ENCODE measurements at regions not wholly inside any gene's neighbourhood (a gene's known extent, or its start where the extent isn't known, plus 50 kb on each side); places are given as distances from the start of the nearest gene placed in this dataset.
"Not testable (repeated sequence)": the region's sequence is repeated elsewhere in the genome, so short reads cannot be mapped to it uniquely, and the experiment has no call there.

GRCh38 chr5:124199893-124200292 lies 546.5 kb downstream of the ZNF608 start:
- no peak for FAIRE-seq

DNA sequence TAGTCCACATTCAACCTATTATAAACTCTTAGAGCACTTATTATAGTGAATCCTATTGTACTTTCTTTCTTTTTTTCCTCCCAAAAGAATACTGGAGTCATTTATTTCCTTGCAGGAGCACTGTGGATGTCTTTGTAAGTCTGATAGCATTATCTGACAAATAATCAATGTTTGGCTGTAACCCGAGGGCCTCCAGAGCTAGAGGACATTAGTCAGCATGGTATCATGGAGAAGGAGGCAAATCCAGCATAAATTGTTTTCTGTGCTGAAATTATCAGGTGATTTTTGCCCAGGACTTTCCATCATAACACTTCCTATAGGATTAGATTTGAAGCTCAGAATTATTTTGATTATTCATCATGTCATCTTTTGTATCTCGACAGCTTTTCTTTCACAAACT lies 551.0 kb downstream of the ZNF608 start:
- no peak for FAIRE-seq

DNA sequence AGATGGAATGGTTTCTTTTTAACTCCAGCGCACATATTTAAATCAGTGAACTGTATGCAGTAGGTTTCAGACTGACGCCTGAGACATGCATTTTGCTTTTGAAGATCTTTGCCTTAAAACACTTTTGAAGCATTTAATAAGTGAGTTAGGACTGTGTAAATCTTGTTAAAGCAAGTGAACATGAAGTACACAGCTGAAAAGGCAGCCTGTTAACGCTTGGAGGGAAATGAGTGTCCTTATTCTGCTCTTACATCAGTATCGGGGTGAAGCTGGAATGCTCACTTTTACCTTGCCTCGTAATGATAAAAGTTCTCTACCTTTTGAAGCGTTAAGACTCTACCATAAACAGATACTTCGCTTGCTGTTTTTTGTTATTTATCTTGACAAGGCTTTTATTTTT lies 552.2 kb downstream of the ZNF608 start:
- FAIRE-seq, result no peak

DNA sequence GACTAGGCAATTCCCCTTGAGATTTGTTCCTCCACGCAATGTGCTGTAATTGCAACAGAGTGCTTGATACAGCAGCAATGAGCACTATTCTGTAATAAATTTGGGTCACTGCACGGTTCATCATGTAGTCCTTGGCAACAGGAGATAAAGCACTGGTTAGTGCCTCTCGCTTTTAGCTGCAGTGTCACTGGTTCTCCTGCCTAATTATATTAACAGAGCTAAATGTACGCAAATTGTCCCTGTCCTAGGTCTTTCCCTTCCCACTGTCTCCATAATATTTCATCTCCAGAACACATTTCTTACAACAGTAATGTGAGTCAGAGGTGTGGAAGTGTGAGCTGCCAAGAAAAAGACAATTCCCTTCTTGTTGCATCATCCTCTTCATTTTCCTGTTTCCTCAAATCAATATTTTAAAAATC lies 553.1 kb downstream of the ZNF608 start:
- no peak for FAIRE-seq

DNA sequence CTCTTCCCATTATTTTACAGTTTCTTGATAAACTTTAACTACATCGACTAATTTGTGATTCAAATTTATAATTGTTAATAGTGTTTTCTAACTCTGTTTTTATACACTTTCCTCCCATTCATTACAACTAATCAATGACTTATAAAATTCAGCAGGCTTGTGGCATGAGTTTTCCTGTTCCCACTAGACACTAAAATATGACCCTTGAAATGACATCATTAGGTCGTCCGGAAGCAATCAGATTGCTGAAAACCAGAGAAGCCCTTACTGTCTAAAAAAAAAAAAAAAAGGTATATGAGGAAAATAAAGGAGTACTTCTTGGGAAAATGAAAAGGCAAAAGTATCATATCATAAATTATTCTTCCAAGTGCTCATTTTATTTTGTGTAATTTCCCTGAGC lies 553.7 kb downstream of the ZNF608 start:
- FAIRE-seq, result no peak

- FAIRE-seq, result no peak
Measured at GRCh38 chr5:124185716-124186115, 560.7 kb downstream of the ZNF608 start.

- no peak for FAIRE-seq
Measured at GRCh38 chr5:124182133-124182532, 564.3 kb downstream of the ZNF608 start.

DNA sequence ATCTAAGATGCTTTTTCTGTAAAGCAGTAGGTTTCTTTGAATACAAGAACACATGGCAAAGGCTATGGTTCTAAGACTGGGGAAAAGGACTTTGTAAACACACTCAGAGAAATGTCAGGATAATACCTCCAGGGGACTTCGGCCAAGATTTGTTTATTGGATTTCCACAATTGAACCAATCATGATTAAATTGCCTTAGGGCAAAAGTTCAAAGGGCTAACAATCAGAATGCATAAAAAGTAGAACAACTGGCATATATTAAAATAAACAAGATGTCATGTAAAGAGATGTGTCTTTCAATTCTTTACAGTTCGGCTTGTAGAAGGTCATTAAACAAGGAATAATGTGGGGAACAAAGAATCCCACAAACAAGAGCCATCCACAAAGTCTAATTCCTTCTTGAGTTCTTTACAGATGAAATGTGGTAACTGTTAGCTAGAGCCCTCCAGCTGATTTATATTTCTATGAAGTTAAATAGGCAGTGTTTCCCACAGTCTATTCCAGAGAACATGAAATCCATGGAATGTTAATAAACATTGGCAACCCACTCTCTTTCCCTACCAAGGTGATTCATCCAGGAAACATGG lies 565.5 kb downstream of the ZNF608 start:
- no peak for FAIRE-seq

- FAIRE-seq, result no peak
Measured at GRCh38 chr5:124180299-124180874, 566.1 kb downstream of the ZNF608 start.

GRCh38 chr5:124179819-124180218 lies 566.6 kb downstream of the ZNF608 start:
- FAIRE-seq, result no peak

GRCh38 chr5:124178050-124178449 lies 568.4 kb downstream of the ZNF608 start:
- FAIRE-seq, result no peak

DNA sequence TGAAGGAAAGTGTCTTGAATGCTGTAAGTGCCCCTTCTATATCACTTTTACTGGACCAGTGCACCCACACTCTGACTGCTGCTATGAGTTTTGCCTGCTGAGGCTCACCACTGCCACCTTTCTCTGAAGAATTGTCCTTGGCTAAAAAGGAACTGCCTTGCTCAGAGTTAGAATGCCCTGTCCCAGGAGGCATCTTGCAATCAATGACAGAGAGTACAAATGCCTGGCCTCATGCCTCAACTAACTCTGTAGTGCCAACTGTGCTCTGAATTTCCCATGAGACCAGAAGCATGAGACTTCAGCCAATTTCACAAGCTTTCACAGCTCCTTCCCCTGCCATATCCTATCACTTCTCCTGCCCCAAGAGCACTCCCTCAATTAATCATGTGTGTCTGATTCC lies 569.7 kb downstream of the ZNF608 start:
- FAIRE-seq, result no peak

GRCh38 chr5:124173386-124173785 lies 573.1 kb downstream of the ZNF608 start:
- no peak for FAIRE-seq

DNA sequence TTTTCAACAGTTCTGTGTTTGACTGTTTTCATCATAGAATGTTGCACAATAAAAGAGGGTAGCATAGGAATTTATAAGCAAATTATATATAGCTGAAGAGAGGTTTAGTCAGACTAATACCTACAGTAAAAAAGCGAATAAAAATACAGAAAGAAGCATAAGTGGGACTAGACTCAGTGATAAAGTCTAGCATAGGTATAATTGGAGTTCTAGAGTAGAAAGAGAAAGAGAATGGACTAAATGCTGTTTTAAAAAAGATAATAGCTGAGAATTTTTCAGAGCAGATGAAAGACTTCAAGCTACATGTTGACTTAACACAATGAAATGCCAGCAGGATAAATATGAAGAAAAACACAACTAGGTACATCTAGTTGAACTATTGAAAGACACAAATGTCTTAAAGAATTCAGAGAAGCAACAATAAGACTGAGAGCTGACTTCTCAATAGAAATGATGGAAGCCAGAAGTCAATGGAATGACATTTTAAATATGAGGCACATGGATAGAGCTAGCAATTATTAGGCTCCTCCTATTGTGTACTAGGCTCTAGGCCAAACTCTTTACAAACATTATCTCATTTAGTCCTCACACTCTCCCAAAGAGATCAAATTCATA lies 573.9 kb downstream of the ZNF608 start:
- FAIRE-seq, result no peak

GRCh38 chr5:124168093-124168492 lies 578.3 kb downstream of the ZNF608 start:
- FAIRE-seq, result not testable (repeated sequence)

- no peak for FAIRE-seq
Measured at GRCh38 chr5:124162767-124163532, 583.5 kb downstream of the ZNF608 start.

DNA sequence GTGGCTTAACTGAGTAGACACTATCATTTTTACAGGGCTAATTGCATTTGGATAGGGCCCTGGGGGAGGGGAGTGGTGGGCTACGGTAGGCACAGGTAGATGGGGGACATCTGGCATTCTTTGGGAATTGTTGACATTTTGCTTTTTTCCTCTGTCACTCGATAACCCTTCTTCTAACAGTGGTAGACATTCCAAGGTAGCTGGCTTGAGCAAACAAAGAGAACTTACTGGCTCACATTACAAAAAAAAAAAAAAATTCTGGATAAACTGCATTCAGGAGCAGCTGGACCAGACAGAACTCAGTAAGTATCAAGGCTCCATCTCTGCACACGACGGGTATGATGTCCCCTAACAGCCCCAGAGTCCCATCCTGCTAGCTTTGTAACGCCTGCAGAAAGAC lies 585.2 kb downstream of the ZNF608 start:
- FAIRE-seq, result no peak

DNA sequence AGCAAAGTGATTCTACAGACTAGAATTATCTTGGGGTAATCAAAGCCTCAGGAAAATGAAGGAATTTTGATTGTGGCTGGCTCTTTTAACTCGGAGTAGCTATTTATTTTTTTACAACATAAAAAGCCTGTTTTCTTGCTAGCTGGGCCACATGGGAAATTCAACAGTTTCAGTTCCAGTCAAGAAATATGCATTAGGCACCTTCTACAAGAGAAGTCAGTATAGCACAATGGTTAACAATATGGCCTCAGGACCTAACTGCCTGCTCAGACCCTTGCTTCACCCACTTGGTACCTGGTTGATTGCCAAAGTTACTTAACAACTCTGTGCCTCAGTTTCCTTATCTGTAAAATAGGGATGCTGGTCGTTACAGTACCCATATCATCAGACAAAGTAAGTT lies 586.2 kb downstream of the ZNF608 start:
- no peak for FAIRE-seq

DNA sequence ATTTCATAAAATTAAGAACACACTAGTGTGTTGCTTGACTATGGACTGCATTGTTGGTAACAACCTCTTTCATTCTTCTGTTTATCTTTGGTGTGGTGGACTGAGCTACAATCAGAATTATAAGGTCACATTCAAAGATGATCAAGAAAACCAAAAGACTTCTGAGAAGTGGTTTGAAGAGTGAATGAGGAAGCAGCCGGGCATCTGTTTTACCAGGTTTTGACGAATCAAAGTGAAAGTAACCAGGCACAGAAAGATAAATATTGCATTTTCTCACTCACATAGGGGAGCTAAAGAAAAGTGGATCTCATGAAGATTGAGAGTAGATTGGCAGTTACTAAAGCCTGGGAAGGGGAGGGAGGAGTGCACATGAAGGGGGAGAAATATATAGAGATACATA lies 589.1 kb downstream of the ZNF608 start:
- no peak for FAIRE-seq

GRCh38 chr5:124156415-124156996 lies 589.9 kb downstream of the ZNF608 start:
- no peak for FAIRE-seq

- FAIRE-seq, result no peak
Measured at GRCh38 chr5:124154714-124155113, 591.7 kb downstream of the ZNF608 start.

DNA sequence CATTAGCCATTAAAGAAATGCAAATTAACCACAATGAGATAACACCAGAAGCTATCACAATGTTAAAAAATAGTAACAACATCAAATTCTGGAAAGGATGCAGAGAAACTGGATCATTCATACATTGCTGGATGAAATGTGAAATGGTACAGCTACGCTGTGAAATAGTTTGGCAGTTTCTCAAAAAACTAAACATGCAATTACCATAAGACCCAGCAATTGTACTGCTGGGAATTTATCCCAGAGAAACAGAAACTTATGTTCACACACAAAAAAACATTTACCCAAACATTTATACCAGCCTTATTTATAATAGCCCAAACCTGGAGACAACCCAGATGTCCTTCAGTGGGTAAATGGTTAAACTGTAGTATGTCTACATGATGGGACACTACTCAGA lies 592.9 kb downstream of the ZNF608 start:
- no peak for FAIRE-seq

- no peak for FAIRE-seq
Measured at GRCh38 chr5:124148574-124148973, 597.9 kb downstream of the ZNF608 start.

DNA sequence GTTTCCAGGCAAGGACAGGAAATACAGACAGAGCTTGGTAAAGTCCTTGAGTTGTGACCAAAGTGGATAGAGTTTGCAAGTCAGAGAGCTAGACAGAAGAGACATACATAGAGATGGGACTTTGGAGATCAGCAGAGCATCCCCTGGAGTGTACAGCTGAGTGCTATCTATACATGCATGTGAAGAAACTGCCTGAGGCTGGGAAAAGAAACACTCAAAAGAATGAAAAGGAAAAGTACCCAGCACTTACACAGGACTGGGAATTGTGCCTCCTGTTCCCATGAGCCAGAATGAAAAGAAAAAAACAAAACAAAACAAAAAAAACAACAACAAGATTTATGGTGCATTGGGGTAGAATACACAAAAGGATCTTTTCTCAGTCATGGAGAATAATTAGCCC lies 606.4 kb downstream of the ZNF608 start:
- FAIRE-seq, result no peak

Data from G401.6 (cell line).